SH-SY5Y (cell line): ENCODE measurements at regions not wholly inside any gene's neighbourhood (a gene's known extent, or its start where the extent isn't known, plus 50 kb on each side); places are given as distances from the start of the nearest gene placed in this dataset.

Source experiments
- GATA2 ChIP-seq: IDR thresholded peaks from 2 replicates; pipeline ENCODE4 v1.6.1; 2011; ENCODE audit warnings: mild to moderate bottlenecking, low read depth, low read length
- GATA3 ChIP-seq: IDR thresholded peaks from 2 replicates; pipeline ENCODE4 v1.6.1; 2011; ENCODE audit warnings: low read depth, mild to moderate bottlenecking, low read length, moderate library complexity

DNA sequence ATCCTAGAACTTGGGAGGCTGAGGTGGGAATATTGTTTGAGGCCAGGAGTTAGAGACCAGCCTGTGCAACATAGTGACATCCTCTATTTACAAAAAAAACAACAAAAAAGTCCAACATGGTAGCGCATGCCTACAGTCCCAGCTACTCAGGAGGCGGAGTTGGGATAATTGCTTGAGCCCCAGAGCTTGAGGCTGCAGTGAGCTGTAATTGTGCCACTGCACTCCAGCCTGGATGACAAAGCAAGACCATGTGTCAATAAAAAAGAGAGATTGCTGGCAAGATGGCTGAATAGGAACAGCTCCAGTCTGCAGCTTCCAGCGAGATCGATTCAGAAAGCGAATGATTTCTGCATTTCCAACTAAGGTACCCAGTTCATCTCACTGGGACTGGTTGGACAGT is 54.8 kb upstream of the FBXL17 start:
- TF ChIP-seq GATA2 (no peak), GATA3 (no peak)
